ENCODE measurements at regions not wholly inside any gene's neighbourhood (a gene's known extent, or its start where the extent isn't known, plus 50 kb on each side); places are given as distances from the start of the nearest gene placed in this dataset.

DNA sequence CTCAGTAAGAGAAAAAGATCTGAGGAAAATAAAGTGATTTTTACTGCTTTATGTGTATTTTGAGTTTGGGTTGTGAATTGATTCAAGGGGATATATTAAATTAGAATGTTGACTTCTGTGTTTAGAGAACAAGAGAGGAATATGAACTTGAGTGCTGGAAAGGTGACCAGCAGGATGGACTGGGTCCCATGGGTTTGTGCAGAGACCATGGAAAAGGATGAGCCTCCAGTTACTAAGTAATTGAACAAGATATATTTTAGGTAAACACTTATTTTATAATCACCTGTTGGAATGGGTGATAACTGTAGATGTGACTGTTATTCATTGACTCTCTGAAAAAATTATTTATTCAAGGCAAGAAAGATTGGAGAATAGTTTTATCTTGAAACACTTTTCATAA, 82.0 kb upstream of the TOP3B start:
- TF ChIP-seq, protein P1, sequence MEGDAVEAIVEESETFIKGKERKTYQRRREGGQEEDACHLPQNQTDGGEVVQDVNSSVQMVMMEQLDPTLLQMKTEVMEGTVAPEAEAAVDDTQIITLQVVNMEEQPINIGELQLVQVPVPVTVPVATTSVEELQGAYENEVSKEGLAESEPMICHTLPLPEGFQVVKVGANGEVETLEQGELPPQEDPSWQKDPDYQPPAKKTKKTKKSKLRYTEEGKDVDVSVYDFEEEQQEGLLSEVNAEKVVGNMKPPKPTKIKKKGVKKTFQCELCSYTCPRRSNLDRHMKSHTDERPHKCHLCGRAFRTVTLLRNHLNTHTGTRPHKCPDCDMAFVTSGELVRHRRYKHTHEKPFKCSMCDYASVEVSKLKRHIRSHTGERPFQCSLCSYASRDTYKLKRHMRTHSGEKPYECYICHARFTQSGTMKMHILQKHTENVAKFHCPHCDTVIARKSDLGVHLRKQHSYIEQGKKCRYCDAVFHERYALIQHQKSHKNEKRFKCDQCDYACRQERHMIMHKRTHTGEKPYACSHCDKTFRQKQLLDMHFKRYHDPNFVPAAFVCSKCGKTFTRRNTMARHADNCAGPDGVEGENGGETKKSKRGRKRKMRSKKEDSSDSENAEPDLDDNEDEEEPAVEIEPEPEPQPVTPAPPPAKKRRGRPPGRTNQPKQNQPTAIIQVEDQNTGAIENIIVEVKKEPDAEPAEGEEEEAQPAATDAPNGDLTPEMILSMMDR (IDR thresholded peaks at IDR 0.05; ENCODE audit: control extremely low read depth in 1 of 3, insufficient read depth in 1 of 3, low read depth in 1 of 3, low read length in 3 of 3): no peak
- no peak for TF ChIP-seq RFX5 (IDR thresholded peaks at IDR 0.05; ENCODE audit: borderline replicate concordance, low read depth, low read length)
- no peak for TF ChIP-seq RAD21 (IDR thresholded peaks at IDR 0.05 in 1 of 2, conservative IDR thresholded peaks at IDR 0.05 in 1 of 2; ENCODE audit: low read depth in 2 of 2, low read length in 2 of 2)
- no peak for TF ChIP-seq EZH2 (IDR thresholded peaks at IDR 0.05; ENCODE audit: low read depth, low read length, severe bottlenecking)
- TF ChIP-seq POLR2AphosphoS5 (IDR thresholded peaks at IDR 0.05; ENCODE audit: low read depth, low read length): no peak
- TF ChIP-seq, protein P2, sequence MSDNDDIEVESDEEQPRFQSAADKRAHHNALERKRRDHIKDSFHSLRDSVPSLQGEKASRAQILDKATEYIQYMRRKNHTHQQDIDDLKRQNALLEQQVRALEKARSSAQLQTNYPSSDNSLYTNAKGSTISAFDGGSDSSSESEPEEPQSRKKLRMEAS (IDR thresholded peaks at IDR 0.05): no peak
- TF ChIP-seq POLR2A (IDR thresholded peaks at IDR 0.05; ENCODE audit: control extremely low read depth in 1 of 2, low read depth in 2 of 2, low read length in 2 of 2): no peak
- TF ChIP-seq YY1 (IDR thresholded peaks at IDR 0.05; ENCODE audit: low read depth, low read length): no peak
- TF ChIP-seq TEAD4 (IDR thresholded peaks at IDR 0.05; ENCODE audit: low read depth, low read length): no peak
- TF ChIP-seq CBX8 (IDR thresholded peaks at IDR 0.05; ENCODE audit: borderline replicate concordance, low read depth, low read length): no peak
- TF ChIP-seq HDAC2 (IDR thresholded peaks at IDR 0.05; ENCODE audit: borderline replicate concordance in 1 of 2, low read depth in 2 of 2, low read length in 2 of 2): no peak
- TF ChIP-seq EP300 (IDR thresholded peaks at IDR 0.05; ENCODE audit: borderline replicate concordance in 1 of 2, low read depth in 2 of 2, low read length in 2 of 2): no peak
